Stomach (tissue), 4 donors: ENCODE measurements at regions not wholly inside any gene's neighbourhood (a gene's known extent, or its start where the extent isn't known, plus 50 kb on each side); places are given as distances from the start of the nearest gene placed in this dataset.

Source experiments
- CTCF ChIP-seq, 7 experiments: fragments of 450-650 bp in 4 of 7; fragments of 200-600 bp in 3 of 7; sonication (generic) in 3 of 7; IDR thresholded peaks; one replicate each; pipeline ENCODE4 v1.5.1; 2016 to 2019; ENCODE audit warnings: antibody characterized with exemption in 7 of 7, control low read depth in 2 of 7, mild to moderate bottlenecking in 1 of 7
- POLR2A ChIP-seq, 4 donors: fragments of 450-650 bp; IDR thresholded peaks; one replicate each; pipeline ENCODE4 v1.6.1; 2016; ENCODE audit warnings: antibody characterized with exemption in 4 of 4, control low read depth in 2 of 4, mild to moderate bottlenecking in 1 of 4, moderate library complexity in 1 of 4
- POLR2AphosphoS5 ChIP-seq, 3 donors: sonication (generic); formaldehyde crosslinking; IDR thresholded peaks; one replicate each; pipeline ENCODE4 v1.6.1; 2016; ENCODE audit warnings: antibody characterized with exemption in 3 of 3

GRCh38 chr11:25453471-25453870, 878.5 kb upstream of the ANO3 start:
- no peak for TF ChIP-seq CTCF (IDR thresholded peaks at IDR 0.05)
- TF ChIP-seq POLR2A (IDR thresholded peaks at IDR 0.05), result no peak
- no peak for TF ChIP-seq POLR2AphosphoS5 (IDR thresholded peaks at IDR 0.05)
